Activated CD4-positive, CD25-positive, alpha-beta regulatory T cell treated with anti-CD3 and anti-CD28 coated beads, Interleukin-2, amount 50 U/mL, for 24 hours (primary cell): ENCODE measurements at regions not wholly inside any gene's neighbourhood (a gene's known extent, or its start where the extent isn't known, plus 50 kb on each side); places are given as distances from the start of the nearest gene placed in this dataset.

Experiments
- ATAC-seq, 2 donors: fragments of 150-1000 bp; cut with Tn5 transposase; one replicate each; pipeline ENCODE4 v1.10.0; 2021; ENCODE audit warnings: mild to moderate bottlenecking in 1 of 2, moderate library complexity in 1 of 2

- no peak for ATAC-seq
These were observed 265.3 kb downstream of the TBL1XR1 start for GRCh38 chr3:176931991-176932390.

- no peak for ATAC-seq
These were observed 266.3 kb downstream of the TBL1XR1 start for GRCh38 chr3:176930942-176931341.

DNA sequence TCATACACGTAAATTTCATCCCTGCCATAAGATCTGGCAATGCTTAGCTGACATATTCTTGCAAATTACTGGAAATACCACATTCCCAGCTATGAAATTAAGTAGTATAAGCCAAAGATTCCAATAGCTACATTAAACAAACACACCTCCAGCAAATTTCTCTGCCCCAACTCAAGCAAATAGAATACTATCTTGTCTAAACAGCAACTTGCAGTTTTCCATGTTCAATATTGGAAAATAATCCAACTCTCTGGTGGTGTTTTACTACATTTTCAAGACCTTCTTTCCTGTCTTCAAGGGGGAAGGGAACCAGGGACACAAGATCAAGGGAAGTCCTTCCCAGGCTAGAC is 268.7 kb downstream of the TBL1XR1 start:
- no peak for ATAC-seq

GRCh38 chr3:176927706-176928581 is 269.3 kb downstream of the TBL1XR1 start:
- ATAC-seq, result no peak

DNA sequence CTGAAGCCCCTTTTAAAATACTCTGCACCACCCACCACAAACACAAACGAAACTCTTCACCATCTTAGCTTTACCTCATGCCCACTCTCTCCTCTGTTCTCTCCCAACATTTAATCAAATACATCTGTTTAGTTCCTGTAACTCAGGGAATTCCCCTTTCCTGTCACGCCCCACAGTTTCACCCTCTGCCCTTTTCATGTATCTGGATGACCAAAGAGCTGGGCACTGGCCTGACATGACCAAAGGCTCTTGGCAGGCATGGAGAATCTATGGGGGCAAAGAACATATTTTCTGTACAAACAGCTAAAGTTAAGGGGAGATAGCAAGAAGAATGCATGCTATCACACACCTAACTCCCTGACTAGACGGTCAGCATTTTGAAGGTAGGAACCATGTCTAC is 270.0 kb downstream of the TBL1XR1 start:
- no peak for ATAC-seq

DNA sequence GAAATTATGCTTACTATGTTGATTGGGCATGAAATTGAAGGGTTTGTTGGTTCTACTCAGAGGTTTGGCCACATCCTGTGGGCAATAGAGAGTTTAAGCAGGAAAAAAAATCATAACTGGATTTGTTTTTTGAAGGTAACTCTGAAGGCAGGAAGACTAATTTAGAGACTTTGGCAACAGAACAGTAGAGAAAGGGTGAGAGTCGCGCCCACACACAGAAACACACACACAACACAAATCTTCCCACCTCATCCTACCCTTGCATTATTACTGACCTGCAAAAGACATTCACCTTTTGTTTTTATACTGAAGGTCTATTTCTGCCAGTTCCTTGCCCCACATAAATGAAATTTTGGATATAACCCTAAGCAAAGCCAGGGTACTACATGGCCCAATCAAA is 270.6 kb downstream of the TBL1XR1 start:
- no peak for ATAC-seq

DNA sequence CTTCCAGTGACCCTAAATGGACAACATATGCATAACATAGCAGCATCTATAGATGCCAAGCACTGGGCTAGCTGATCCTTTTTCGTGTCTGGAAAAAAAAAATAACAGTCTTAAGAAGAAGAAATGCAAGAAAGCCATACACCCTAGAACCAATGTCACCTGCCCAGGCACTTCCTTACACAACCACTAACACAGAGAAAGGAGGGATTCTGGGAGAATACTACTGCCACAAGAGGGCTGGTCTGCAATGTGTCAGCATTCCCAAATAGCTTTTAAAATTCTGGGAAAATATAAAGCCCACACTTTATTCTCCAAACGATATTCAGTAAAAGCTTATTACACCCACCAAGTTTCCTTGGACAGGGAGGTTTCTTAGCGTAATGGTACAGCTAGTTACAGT is 271.2 kb downstream of the TBL1XR1 start:
- ATAC-seq, result no peak

DNA sequence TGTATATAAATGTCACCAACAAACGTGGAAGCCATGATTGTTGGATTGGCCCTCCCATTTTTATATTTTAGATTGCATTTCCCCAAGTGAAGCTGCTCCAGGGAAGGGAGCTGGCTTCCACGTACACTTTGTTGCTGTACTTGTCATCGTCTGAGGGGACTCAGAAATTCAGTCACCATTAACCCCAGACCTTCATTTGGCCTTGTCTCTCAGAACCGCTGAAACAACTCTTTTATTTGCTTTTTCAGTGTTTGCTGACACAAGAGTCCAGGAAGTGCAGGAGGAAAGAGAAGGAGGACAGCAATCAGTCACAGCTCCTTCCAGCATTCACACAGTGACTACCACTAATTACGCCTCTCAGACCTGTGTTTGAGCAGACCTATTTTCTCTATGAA is 276.5 kb downstream of the TBL1XR1 start:
- no peak for ATAC-seq

GRCh38 chr3:176919836-176920765 is 277.2 kb downstream of the TBL1XR1 start:
- ATAC-seq, result no peak

DNA sequence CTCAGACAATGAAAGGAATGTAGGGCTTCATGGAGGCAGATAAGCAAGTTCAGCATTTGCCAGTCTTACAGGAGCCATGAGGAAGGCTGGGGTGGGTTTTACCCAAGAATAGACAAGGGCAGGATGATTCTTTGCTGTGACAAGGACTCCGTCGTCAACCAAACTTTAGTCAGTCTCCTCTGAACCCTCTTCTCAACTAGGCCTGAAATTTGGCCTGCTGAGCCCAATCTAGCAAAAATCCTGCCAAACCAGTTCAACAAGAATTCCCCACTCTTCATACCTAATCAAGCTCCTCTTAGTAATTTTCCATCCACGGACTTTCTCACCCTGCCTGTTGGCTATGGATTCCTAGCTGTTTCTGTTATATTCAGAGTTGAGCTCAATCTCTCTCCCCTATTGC is 280.5 kb downstream of the TBL1XR1 start:
- ATAC-seq, result no peak

- ATAC-seq, result no peak
These were observed 282.5 kb downstream of the TBL1XR1 start for GRCh38 chr3:176914764-176915163.

DNA sequence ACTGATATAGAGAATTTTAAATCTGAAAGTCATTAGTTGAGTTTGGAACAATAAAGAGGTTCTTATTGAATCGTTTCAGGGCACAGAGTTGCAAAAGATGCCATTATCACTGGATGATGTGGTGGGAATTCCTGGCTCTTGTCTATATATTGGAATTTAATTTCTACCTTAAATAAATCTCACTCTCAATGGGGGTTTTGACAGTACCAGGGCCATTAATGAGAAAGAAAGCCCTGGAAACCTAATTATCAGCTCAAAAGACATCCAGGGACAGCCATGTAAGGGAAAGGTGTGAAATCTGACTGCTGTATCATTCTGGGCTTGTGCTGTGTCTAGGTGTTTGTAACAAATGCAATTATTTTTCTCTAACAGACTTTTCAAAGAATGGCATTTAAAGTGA is 285.7 kb downstream of the TBL1XR1 start:
- no peak for ATAC-seq

DNA sequence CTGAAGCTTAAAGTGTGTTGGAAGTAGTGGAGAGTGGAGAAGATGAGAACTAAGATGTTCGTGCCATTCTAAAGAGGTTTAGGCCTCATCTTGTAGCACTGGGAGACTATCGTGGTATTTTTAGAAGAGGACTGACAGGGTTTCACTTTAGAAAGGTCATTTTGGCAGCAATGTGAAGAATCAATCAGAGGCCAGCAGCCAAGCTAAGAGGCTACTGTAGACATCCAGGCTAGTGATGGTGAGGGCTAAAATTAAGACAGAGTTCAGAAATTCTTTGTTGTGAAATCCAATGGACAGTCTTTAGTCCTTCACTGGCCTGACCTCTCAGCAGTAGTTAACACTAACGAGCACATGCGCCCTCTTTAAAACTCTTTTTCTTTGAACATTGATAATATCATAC is 288.2 kb downstream of the TBL1XR1 start:
- no peak for ATAC-seq

DNA sequence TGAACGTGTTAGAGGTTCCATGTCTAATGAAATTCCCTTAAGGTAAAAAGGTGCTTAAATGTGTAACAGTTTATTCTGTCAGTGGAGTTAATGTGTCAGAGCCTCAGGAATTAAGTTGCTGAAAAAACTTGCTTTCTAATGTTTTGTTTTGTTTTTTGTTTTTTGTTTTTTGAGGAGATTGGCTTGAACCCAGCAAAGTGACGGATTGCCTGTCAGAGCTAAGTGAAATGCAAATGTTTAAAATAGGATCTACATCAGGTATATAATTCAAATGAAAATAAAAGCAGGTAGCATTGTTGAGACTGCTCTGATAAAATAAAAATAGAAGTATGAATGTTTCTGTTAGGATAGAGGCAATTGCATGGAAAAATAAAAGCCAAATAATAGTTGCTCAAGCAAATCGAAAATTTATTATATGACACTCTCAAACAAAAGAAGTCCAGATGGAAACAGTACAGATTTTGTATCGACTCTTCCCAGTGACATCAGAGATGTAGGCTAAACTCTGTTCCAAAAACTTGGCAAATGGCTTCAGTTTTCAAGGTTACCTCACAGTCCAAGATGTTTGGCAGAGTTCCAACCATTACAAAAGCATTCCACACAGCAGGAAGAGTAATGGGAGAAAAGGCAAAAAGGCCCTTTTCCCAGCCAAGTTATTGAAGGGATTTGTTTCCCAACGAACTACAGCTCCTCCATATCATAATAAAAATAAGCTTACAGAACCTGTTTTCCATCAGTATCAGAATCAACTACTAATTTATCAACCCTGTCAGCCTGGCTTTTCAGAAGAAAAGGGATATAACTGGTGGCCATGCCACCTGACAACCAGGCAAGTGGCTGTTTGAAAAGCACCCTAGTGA is 291.0 kb downstream of the TBL1XR1 start:
- no peak for ATAC-seq

DNA sequence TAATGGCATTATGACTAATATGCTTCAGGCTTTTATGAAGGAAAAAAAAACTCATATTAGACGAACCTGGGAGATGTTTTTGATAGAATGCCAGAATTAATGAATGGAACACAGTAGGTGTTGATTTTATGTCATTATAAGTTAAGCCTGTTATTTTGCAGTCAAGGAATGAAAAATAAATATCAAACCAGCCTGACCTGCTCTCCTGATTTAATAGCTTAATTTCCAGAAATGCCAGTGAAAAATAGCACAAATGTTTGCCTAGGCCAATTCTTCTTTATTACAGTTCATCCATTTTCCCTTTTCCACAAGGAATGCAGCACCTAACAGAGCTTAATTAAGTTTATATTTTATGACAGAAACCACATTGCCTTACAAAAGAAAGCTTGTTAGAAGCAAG is 292.0 kb downstream of the TBL1XR1 start:
- ATAC-seq, result no peak

DNA sequence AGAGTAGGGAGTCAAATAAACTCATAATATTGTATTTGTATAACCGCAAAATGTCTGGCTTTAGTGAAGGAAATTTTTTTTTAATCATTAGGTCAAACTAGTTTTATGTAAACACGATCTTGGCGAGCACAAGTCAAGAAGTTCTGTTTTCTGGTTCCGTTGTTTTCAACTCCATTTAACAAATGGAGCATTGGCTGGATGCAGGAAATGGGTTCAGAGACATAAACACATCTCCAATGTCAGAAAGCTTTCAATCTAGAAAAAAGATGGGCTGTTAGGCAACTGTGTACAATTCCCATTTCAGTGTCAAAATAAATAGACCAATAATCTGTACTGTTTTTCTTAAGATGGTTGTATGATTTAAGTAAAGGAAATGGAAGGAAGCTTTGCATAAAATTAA is 292.8 kb downstream of the TBL1XR1 start:
- ATAC-seq, result no peak

- ATAC-seq, result no peak
These were observed 300.6 kb downstream of the TBL1XR1 start for GRCh38 chr3:176896640-176897039.

- ATAC-seq, result no peak
These were observed 301.1 kb downstream of the TBL1XR1 start for GRCh38 chr3:176896165-176896564.

DNA sequence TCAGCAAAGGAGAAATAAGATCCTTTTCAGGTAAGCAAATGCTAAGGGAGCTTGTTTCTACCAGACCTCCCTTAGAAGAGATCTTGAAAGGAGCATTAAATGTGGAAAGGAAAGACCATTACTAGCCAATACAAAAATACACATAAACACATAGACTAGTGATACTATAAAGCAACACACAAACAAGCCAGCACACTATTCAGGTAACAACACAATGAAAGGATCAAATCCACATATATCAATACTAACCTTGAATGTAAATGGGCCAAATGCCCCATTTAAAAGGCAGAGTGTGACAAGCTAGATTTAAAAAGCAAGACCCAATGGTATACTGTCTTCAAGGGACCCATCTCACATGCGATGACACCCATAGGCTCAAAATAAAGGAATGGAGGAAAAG is 317.6 kb downstream of the TBL1XR1 start:
- no peak for ATAC-seq

- no peak for ATAC-seq
These were observed 324.0 kb downstream of the TBL1XR1 start for GRCh38 chr3:176873261-176873660.

DNA sequence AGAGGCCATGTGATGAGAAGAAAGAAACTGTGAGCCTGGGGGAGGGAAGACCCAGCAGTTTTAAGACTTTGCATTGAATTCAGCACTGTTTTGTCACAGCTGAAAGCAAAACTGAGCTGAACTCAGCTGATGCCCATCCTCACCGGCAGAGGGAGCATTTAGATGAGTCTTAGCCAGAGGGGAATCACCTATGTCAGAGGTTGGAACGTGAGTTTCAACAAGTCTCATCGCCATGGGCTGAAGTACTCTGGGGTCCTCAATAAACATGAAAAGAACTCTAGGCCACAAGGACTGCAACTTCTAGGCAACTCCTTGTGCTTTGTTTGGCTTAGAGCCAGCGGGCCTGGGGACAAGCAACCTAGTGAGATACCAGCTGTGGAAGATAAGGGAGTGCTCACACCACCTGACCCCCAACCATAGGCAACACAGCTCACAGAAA is 324.5 kb downstream of the TBL1XR1 start:
- ATAC-seq, result peak; percentile 78

DNA sequence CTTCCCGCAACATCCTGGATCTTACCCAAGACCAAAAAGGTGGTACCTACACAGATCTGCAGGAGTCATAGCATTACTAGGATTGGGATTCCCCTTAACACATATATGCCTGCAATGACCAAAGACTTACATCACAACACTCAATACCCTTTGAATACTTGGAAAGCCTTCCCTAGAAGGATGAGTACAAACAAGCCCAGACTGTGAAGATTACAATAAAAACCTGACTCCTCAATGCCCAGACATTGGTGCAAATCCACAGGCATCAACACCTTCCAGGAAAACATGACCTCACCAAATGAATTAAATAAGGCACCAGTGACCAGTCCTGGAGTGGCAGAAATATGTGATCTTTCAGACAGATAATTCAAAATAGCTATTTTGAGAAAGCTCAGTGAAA is 326.8 kb downstream of the TBL1XR1 start:
- no peak for ATAC-seq
